GM18868 (cell line): ENCODE measurements at regions not wholly inside any gene's neighbourhood (a gene's known extent, or its start where the extent isn't known, plus 50 kb on each side); places are given as distances from the start of the nearest gene placed in this dataset.
"Not testable (repeated sequence)": the region's sequence is repeated elsewhere in the genome, so short reads cannot be mapped to it uniquely, and the experiment has no call there.

Experiments
- ATAC-seq: cut with Tn5 transposase; IDR thresholded peaks from one replicate; pipeline ENCODE4 v1.9.1; 2021; ENCODE audit warnings: mild to moderate bottlenecking, moderate library complexity; ENCODE audit not compliant: unreplicated experiment

DNA sequence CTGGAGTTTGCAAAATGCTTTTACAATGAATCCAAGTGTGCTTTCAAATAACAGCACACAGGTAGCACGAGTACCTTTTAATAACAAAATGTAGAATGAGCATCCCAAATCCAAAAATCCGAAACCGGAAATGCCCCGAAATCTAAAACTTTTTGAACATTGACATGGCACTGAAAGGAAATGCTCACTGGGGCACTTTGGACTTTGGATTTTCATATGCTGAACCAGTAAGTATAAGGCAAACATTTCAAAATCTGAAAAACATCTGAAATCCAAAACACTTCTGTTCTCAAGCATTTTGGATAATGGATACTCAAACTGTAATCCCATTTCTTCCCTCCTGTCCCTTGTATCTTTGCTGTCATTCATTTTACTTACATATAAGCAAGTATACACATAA lies 50.1 kb downstream of the GCNT4 start:
- ATAC-seq: no peak

DNA sequence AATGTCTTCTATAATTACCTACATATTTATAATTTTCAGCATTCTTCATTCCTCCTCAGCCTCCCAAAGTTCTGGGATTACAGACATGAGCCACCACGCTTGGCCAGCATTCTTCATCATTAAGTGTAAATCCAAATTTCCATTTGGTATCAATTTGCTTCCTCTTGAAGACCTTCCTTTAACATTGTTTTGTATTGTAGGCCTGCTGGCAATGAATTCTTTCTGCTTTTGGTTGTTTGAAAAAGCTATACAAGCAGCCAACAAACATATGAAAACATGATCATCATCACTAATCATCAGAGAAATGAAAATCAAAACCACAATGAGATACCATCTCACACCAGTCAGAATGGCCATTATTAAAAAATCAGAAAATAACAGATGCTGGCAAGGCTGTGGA lies 56.4 kb downstream of the GCNT4 start:
- ATAC-seq: no peak

DNA sequence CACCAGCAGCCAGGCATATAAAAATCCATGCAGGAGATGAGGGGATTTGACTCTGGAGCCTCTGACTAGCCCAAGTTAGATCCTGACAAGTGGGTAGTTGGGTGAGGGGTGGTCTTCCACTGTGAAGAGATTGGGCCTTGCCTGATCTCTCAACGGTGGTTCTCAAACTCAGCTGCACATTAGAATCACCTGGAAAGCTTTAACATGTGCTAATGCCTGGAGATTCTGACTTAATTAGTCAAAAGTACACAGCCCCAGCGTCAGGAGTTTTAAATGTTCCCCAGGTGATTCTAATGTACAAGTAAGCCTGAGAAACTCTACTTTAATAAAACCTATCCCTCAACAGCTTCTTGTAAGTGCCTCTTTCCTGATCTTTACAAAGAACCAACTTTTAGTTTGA lies 57.5 kb downstream of the GCNT4 start:
- ATAC-seq: no peak

DNA sequence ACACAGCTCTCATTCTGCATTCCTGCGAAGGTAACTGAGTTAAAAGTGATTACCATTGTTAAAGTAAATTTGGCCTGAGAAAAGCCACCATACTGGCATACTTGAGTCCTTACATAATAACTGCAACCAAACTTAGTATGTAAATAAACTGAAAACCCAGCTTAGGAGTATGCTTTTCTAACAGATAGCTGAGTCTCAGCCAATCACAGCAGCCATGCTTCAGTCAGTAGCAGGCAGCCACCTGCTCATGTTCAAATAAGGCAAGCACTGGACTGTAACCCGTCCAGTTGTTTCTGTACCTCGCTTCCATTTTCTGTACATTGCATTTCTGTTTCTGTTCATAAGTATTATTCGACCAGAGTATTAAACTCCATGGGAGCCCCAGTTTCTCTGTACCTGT lies 58.6 kb downstream of the GCNT4 start:
- ATAC-seq: no peak

DNA sequence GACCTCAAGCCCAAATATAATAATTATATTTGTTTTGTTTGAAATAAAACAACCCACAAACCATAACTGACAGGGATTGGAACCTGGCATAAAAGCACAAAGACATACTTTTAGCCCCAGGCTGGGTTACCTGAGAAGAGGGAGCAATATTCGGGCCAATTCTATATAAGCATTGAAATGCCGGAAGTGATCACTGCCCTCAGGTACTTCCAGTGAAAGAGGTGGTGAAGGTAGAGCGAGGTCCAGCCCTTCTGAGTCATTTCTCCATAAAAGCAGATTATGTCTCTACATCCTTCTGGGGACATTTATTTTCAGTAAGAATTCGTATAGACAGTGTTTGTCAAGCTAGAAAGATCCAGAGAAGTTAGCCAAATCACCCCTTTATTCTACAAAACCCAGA lies 59.6 kb downstream of the GCNT4 start:
- no peak for ATAC-seq

DNA sequence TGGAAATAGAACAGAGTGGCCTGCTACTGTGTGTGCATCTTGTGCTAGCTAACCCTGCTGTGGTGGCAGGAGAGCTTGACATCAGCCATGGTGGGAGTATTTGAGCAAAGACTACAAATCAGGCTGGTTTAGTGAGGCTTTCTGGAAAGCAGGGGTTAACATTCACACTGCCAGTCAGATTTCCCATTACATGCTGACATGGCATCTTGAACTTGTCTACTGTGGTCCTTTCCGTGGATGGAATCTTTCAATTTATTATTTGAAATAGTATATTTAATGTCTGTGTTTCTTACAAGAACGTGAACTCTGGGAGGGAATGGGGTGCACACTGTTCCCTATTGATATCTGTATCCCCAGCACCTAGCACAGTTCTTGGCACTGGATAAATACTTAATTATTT lies 60.8 kb downstream of the GCNT4 start:
- ATAC-seq: no peak

DNA sequence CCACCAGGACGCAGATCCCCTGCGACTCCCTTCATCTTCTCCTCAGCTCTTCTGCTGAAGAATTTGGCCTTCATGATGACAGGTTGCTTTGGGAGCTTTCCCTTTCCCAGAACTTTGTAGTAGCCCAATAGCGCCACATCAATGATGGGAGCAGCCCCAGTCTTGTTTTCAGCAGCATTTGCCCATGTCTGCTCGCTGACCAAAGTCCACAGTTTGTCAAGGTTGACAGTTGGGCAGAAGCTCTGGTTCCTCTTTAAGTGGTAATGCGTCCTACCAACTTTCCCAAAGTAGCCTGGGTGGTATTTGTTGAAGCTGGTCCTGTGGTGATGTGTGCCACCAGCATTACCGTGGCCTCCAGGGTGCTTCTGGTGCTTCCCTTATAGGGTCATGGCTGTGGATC lies 62.2 kb downstream of the GCNT4 start:
- ATAC-seq: no peak

DNA sequence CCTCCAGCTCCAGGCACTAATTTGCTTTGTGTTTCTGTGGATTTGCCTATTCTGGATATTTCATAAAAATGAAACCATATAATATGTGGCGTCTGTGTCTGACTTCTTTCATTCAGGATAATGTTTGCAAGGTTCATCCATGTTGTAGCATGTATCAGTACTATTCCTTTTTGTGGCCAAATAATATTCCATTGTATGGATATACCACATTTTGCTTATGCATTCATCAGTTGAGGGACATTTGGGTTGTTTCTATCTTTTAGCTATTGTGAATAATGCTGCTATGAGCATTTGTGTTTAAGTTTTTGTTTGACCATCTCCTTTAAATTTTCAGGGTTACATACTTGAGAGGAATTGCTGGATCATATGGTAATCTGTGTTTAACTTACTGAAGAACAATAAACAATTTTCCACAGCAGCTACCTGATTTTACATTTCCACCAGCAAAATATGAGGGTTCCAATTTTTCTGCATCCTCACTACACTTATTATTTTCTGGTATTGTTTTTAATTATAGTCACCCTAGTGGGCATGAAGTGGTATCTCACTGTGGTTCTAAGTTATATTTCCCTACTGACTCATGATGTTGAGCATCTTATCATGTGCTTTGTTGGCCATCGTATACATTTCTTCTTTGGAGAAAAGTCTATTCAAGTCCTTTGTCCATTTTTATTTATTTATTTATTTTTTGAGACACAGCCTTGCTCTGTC lies 63.9 kb downstream of the GCNT4 start:
- no peak for ATAC-seq

DNA sequence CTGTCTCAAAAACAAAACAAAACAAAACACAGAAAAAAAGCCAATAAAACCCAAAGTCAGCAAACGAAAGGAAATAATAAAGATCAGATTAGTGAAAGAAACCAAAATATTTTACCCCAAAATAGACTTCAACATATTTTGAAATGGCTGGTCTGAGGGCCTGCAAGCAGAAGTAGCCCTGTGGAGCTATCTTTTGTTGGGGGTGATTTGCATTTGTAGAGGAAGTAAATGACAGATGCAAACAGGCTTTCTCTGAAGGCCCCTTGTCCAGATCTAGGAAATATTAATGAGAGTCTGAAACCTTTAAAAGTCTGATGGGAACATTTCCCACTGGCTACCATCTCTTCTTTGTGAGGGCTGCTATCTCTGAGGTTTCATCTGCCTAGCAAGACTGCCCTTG lies 74.0 kb downstream of the GCNT4 start:
- no peak for ATAC-seq

DNA sequence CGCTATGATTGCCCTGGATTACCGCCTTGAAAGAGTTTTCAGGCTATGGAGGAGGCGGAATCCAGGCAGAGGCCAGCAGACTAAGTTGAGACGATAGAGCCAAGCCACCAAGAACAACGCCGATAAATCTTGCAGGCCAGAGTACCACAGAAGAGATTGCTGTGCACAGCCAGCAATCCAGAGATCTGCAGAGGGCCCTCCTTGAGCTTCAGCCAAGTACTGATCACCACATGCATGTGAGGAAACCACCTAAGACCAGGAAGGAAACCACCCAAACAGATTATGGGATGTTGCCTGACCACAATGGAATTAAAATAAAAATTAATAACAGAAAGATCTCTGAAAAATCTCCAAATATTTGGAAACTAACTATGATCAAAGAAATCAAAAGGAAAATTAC lies 74.9 kb downstream of the GCNT4 start:
- no peak for ATAC-seq

DNA sequence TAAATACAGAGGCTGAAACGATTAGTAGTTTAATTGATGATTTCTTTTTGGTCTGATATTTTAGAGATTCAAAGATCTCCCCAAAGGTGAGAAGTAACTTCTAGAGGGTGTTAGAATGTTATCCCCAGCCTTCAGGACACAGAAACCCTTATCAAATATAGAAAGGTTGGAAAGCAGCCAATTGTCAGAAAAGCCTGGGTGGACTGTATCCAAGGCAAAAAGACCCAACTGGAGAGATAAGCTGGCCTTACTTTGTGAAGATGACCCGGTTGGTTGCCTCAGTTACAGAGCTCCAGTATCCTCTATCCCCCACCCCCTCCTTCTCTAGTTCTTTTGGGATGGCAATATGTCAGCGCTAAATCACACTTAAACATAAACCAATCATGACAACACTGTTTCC lies 75.7 kb downstream of the GCNT4 start:
- no peak for ATAC-seq

DNA sequence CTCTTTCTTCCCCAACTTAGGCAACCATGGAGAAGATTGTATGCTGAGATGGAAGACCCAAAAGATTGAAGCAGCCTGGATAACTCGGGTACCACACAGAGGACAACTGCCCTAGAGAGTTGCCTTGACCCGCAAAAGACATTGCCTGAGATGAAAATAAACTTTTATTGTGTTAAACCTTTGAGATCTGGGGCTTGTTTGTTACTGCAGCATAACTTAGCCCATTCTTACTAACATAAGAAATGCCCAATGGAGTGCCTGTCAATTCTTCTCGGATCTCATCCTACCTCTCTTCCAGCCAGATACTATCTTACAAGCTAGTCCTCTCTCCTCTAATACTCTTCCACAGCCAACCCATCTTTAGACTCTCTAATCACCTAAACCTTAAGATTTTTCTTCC lies 76.8 kb downstream of the GCNT4 start:
- ATAC-seq: no peak

DNA sequence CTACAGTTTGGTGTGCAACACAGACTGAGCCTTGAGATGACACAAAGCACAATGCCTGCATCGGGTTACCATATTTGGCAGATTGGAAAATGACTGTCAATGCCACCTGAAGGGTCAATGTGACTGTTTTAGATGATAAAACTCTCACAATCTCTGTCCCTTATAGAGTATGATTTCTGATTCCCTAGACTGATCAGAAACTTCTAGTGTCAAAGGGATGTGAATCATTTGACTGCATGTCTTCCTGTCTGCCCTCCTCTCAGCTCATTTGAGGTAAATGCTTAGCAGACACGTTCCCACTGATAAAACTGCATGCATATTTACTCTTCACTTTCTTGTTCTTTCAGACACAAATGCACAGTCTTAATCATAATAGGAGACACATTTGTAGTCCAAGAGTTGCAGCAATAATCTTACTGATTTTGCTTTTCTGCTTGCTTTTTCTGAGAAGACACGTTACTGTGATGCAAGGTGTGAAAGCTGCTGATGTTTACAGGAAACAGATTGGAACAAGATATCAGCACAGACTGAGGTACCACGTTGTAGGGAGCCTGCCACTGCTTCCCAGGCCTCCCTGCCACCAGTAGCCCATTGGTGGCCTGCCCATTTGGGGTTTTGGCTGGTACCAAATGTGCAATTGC lies 77.8 kb downstream of the GCNT4 start:
- no peak for ATAC-seq

DNA sequence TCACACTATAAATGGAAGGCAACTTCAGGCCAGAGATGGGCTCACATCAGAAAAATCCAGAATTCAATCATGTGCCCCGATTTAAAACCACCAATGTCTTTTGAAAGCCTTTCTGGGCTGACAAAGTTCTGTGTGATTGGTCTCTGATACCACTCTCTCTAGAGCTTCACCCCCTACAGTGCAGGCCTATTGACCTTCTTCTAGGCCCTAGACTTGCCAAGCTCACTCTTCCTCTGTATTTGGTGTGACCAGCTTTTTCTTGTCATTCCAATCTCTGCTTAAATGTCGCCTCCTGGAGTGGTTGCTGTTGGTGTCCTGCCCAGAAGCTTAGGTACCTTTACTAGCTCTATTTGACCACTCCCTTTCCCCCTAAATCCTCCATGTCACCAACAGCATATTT lies 78.7 kb downstream of the GCNT4 start:
- no peak for ATAC-seq

DNA sequence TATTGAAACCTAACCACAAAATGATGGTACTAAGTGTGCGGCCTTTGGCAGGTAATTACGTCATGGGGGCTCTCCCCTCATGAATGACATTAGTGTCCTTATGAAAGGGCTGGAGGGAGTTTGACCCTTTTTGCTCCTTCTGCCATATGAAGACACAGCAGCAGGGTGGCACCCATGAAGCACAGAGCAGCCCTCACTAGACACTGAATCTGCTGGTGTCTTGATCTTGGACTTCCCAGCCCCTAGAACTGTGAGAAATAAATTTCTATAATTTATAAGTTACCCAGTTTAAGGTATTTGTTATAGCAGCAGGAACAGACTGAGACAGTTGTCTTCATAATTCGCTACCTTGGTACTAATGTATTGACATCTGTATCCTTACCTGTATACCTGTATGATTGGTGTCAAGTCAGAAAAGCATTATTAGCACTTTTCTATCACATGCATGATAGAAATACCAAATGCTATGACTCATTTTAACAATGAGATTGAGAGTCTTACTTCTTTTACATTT lies 80.4 kb downstream of the GCNT4 start:
- ATAC-seq: no peak

DNA sequence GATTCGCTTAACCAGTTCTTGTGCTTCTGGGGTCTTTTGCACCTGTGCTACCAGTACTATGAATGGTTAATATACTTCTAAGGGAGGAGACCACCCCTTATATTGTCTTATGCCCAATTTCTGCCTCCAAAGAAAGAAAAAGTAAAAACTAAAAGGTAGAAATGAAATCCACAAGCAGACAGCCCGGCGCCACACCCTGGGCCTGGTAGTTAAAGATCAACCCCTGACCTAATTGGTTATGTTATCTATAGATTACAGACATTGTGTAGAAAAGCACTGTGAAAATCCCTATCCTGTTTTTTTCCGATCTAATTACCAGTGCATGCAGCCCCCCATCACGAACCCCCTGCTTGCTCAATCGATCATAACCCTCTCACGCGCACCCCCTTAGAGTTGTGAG lies 81.5 kb downstream of the GCNT4 start:
- ATAC-seq: not testable (repeated sequence)

DNA sequence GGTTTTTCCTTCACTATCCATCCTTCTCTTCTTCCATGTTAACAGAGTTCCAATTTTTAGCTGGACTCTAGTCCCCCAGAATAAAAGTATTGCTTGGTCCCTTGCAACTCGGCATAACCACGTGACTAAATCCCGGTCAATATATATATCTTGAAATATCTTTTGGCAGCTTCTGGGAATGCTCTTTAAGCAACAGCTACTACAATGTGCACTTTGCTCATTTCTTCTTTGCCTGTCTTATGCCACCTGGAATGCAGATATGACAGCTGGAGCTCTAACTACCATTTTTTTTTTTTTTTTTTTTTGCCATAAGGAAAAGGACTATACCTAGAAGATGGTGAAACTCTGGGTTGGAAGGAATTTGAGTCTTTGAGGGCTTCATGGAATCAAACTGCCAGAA lies 82.6 kb downstream of the GCNT4 start:
- ATAC-seq: no peak

DNA sequence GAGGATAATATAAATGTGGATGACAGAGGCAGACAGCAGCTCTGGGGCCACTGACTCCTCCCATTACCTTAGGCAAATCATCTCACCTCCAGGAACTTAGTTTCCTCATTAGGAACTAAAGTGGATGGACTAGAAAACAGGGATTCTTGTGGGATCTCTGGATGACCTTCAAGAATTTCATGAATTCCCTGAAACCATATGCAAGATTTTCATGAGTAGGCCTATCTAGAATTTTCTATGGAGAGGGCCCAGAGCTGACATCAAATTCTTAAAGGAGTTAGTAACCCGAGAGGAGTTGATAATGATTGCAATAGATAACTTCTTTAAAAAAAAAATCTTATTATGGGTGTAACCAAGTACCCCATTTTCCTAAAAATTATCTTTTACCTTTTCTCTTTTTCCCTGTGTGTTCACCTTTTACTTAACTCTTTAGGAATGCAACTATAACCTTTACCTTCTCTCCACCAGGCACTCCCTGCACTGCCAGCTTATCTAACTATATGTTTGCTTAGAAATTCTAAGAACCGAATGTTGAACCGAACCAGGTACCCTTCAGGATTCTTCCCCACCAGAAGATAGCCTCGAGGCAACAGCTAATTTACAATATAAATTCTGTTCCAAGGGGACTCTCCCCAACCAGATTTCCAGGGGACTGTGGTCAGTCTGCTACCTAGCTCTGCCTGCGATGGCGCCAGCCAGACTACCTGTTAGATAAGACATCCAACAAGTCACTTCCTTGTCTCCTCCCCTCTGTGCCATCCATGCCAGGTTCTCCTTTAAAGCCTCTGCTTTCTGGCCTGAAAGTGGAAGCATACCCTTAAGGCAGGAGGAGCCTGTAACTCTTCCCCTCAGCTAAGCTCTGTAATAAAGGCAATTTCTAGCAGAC lies 86.0 kb downstream of the GCNT4 start:
- ATAC-seq: no peak

DNA sequence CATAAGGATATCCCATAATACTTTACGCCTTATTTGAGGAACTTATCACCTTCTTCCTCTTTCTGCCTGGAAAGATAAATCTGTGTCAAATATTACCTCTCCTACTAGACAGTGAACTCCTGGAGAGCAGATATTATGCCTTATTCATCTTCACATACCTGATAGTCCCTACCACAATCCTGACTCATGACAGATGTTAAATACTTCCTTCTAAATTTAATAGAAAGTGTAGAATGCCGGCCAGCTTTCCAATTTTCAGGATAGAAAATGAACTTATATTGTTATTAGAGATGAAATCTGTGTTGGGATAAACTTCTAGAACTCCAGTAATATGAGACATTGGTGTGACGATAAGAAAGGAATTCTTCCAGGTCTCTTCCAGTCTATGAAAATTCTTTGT lies 89.0 kb downstream of the GCNT4 start:
- ATAC-seq: no peak

DNA sequence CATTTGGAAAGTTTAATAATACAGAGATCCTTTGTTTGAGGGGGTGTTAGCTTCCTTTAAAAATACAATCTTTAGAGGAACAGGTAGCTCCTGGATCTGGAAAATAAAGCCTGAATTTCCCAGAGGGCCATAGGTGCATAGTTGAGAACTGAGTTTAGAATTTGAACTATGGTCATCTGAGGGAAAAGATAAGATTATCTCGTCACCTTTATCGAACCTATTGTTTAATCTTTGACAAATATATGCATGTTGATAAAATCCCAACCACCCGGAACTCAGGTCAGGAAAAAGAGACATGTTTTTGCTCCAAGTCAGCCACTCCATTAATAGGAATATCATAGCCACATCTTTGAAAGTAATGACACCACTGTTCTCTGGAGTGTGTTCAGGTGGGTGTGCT lies 91.7 kb upstream of the FAM169A start:
- ATAC-seq: no peak

DNA sequence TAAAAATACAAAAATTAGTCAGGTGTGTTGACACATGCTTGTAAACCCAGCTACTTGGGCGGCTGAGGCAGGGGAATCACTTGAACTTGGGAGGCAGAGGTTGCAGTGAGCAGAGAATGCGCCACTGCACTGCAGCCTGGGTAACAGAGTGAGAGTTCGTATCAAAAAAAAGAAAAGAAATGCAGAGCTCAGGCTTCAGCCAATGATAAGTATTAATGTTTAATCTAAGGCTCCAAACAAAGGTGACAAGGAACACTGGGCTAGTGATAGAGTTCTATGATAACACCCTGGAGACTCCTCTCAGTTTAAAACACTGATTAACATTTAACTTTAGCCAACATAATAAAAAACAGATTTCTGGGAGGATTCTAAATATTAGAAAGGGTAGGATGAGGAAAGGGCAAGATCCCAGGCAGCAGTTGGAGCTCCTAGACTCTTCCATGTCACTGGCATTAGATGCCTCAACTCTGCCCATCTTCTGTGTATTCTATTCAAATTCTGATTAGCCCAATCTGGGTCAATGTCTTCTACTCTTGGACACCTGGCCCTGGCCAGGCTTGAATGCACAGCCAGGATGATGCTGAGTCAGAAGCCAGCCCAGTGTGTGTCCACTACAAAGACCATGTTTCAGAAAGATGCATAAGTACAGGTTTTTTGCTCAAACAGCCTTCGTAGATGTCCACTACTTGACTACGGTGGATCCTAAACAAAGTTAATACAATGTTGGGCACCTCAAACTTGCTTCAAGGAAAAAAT lies 91.0 kb upstream of the FAM169A start:
- ATAC-seq: no peak
